ENCODE measurements at regions not wholly inside any gene's neighbourhood (a gene's known extent, or its start where the extent isn't known, plus 50 kb on each side); places are given as distances from the start of the nearest gene placed in this dataset.

DNA sequence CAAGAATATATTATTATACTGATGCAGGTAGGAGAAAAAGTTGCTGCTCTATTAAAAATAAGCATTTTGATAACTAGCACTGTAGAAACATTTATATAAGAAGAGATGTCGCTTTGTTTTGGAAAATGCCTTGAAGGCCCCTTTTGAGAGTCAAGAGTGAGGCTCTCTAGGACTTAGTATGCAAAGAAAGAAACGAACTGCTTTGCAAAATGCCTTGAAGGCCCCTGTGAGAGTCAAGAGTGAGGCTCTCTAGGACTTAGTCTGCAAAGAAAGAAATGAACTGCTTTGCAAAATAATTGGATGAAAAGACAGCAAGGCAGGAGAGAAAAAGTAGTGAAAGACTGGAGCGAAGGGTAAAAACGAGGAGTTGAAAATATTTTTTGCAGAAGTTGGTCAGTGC is 65.9 kb downstream of the AVPR1A start:
- ChIA-PET CTCF (no interaction called here), POLR2A (no interaction called here)
- no peaks in the 10 kb centered on the region for H3K9me3 ChIP-seq (ENCODE audit: control extremely low read depth in 1 of 3, control insufficient read depth in 2 of 3, insufficient read depth in 1 of 3, low read length in 2 of 3)
- TF ChIP-seq, protein P1, sequence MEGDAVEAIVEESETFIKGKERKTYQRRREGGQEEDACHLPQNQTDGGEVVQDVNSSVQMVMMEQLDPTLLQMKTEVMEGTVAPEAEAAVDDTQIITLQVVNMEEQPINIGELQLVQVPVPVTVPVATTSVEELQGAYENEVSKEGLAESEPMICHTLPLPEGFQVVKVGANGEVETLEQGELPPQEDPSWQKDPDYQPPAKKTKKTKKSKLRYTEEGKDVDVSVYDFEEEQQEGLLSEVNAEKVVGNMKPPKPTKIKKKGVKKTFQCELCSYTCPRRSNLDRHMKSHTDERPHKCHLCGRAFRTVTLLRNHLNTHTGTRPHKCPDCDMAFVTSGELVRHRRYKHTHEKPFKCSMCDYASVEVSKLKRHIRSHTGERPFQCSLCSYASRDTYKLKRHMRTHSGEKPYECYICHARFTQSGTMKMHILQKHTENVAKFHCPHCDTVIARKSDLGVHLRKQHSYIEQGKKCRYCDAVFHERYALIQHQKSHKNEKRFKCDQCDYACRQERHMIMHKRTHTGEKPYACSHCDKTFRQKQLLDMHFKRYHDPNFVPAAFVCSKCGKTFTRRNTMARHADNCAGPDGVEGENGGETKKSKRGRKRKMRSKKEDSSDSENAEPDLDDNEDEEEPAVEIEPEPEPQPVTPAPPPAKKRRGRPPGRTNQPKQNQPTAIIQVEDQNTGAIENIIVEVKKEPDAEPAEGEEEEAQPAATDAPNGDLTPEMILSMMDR (IDR thresholded peaks at IDR 0.05): no peak
- TF ChIP-seq EZH2 (IDR thresholded peaks at IDR 0.05; ENCODE audit: borderline replicate concordance, insufficient read depth, low read depth, low read length, poor library complexity, severe bottlenecking): no peak
- Mint-ChIP-seq H3K27me3 (peaks cover 5% of the 10 kb centered on the region), H3K9me3 (ENCODE audit: insufficient read depth) (no peaks in the 10 kb centered on the region), H3K4me3 (no peak overlapping the region), H3K27ac (no peak overlapping the region), H3K4me1 (no peaks in the 10 kb centered on the region)
- H3K9ac ChIP-seq (ENCODE audit: low read length): no peak overlapping the region
- no peaks in the 10 kb centered on the region for H3K4me1 ChIP-seq (ENCODE audit: control insufficient read depth in 2 of 2, insufficient read depth in 2 of 2, low read length in 2 of 2)
- H3K27ac ChIP-seq (ENCODE audit: low read length in 2 of 2): no peak overlapping the region
- intact Hi-C loops (cut with micrococcal nuclease): no loop called here
- H3K79me2 ChIP-seq (ENCODE audit: control insufficient read depth, insufficient read depth, low read length): no peaks in the 10 kb centered on the region
- ATAC-seq (ENCODE audit: low read depth): no peak
- H3K4me2 ChIP-seq (replicated peaks; ENCODE audit: low read depth, low read length, poor library complexity, severe bottlenecking): no peak overlapping the region
- H4K20me1 ChIP-seq (ENCODE audit: control insufficient read depth, insufficient read depth, low read length, poor library complexity, severe bottlenecking): no peaks in the 10 kb centered on the region
- 75% methylated on average over 2 of the region's 4 CpGs for WGBS (ENCODE audit: insufficient coverage)
- H2AFZ ChIP-seq (ENCODE audit: insufficient read depth, low read depth, low read length, poor library complexity, severe bottlenecking): no peak overlapping the region
- peaks cover 0 to 2% (median 0%) of the 10 kb centered on the region in 4 experiments for H3K27me3 ChIP-seq (replicated peaks in 1 of 4; ENCODE audit: control extremely low read depth in 1 of 4, control insufficient read depth in 3 of 4, insufficient read depth in 4 of 4, low read length in 3 of 4)
- H3K36me3 ChIP-seq (replicated peaks in 1 of 2; ENCODE audit: control extremely low read depth in 1 of 2, control insufficient read depth in 1 of 2, extremely low read depth in 1 of 2, insufficient read depth in 2 of 2, low read length in 1 of 2): no peaks in the 10 kb centered on the region
- no peak for DNase-seq
- no peak overlapping the region for H3K4me3 ChIP-seq (ENCODE audit: control extremely low read depth in 1 of 5, extremely low read depth in 1 of 5, insufficient read depth in 1 of 5, low read depth in 2 of 5, low read length in 4 of 5)

DNA sequence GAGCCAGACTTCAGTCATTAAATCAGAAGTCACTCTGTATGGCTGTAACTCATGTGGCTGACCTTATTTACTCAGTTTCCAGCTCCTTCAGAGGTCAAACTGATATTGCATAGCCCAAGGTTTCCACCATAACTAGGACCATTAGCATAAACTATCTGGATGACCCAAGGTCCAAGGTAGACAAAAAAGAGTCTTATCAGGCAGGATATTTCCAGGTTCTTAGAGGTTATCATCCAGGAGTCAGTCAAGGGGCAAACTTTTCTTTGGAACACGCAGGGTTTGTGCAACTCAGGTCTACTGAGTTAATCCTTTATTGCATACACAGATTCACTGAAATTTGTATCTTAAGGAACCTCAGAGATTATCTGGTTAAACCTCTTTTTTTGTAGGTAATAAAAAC is 66.5 kb downstream of the AVPR1A start:
- POLR2A ChIA-PET: no interaction called here
- ATAC-seq (ENCODE audit: low read depth) (no peak), DNase-seq (no peak)
- H3K9me3 Mint-ChIP-seq (ENCODE audit: insufficient read depth): no peaks in the 10 kb centered on the region
- WGBS (ENCODE audit: insufficient coverage): no CpG with 5 or more reads among the region's 1 CpG
- no peak overlapping the region for H3K4me3 Mint-ChIP-seq
- Histone ChIP-seq H3K9me3 (ENCODE audit: control extremely low read depth in 1 of 3, control insufficient read depth in 2 of 3, insufficient read depth in 1 of 3, low read length in 2 of 3) (no peaks in the 10 kb centered on the region), H3K36me3 (replicated peaks in 1 of 2; ENCODE audit: control extremely low read depth in 1 of 2, control insufficient read depth in 1 of 2, extremely low read depth in 1 of 2, insufficient read depth in 2 of 2, low read length in 1 of 2) (no peaks in the 10 kb centered on the region), H3K4me1 (ENCODE audit: control insufficient read depth in 2 of 2, insufficient read depth in 2 of 2, low read length in 2 of 2) (no peaks in the 10 kb centered on the region), H4K20me1 (ENCODE audit: control insufficient read depth, insufficient read depth, low read length, poor library complexity, severe bottlenecking) (no peaks in the 10 kb centered on the region), H3K4me2 (replicated peaks; ENCODE audit: low read depth, low read length, poor library complexity, severe bottlenecking) (no peak overlapping the region), H3K4me3 (ENCODE audit: control extremely low read depth in 1 of 5, extremely low read depth in 1 of 5, insufficient read depth in 1 of 5, low read depth in 2 of 5, low read length in 4 of 5) (no peak overlapping the region), H3K27me3 (replicated peaks in 1 of 4; ENCODE audit: control extremely low read depth in 1 of 4, control insufficient read depth in 3 of 4, insufficient read depth in 4 of 4, low read length in 3 of 4) (peaks cover 0 to 2% (median 0%) of the 10 kb centered on the region in 4 experiments), H3K27ac (ENCODE audit: low read length in 2 of 2) (no peak overlapping the region), H3K79me2 (ENCODE audit: control insufficient read depth, insufficient read depth, low read length) (no peaks in the 10 kb centered on the region), H3K9ac (ENCODE audit: low read length) (no peak overlapping the region), H2AFZ (ENCODE audit: insufficient read depth, low read depth, low read length, poor library complexity, severe bottlenecking) (no peak overlapping the region)
- no peak for TF ChIP-seq EZH2 (IDR thresholded peaks at IDR 0.05; ENCODE audit: borderline replicate concordance, insufficient read depth, low read depth, low read length, poor library complexity, severe bottlenecking)
- TF ChIP-seq, protein P1 (IDR thresholded peaks at IDR 0.05): no peak
- peaks cover 5% of the 10 kb centered on the region for H3K27me3 Mint-ChIP-seq
- intact Hi-C loops (cut with micrococcal nuclease): no loop called here
- H3K27ac Mint-ChIP-seq: no peak overlapping the region
- CTCF ChIA-PET: interaction anchor here (0.7 kb wide), 1 partner anchor 1940 kb away, joined by 3 read pairs; no protein-coding TSS in a partner anchor
- no peaks in the 10 kb centered on the region for H3K4me1 Mint-ChIP-seq
